ENCODE measurements at regions not wholly inside any gene's neighbourhood (a gene's known extent, or its start where the extent isn't known, plus 50 kb on each side); places are given as distances from the start of the nearest gene placed in this dataset.

DNA sequence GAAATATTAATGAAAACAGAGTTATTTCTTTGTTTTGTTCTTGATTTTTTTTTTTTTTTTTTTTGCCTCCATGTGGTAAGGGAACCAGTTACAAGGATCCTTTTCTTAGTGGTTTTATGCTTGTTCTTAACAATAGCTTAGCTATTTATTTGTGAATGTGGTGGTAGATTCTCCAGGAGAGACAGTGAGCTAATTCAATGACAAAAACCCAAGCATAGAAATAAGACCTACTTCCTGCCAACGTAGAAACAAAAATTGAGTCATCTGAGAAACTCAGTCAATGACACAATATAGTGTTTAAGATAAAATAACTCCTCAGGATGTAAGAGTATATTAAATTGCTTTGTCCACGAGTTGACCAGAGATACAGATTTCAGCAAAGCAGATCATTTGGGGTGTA, 863.8 kb upstream of the PABPC4L start:
- no peaks in the 10 kb centered on the region for H4K20me1 ChIP-seq (ENCODE audit: insufficient read depth)
- no peaks in the 10 kb centered on the region for H3K4me1 ChIP-seq (ENCODE audit: low read depth, poor library complexity, severe bottlenecking)
- no peaks in the 10 kb centered on the region for H3K79me2 ChIP-seq (ENCODE audit: insufficient read depth, low read depth)
- H3K9ac ChIP-seq = no peak overlapping the region
- no peak overlapping the region for H3K4me3 ChIP-seq (IDR thresholded peaks at IDR 0.05; ENCODE audit: insufficient read depth, low read depth, low read length)
- no peaks in the 10 kb centered on the region for H3K36me3 ChIP-seq (ENCODE audit: insufficient read depth)
- TF ChIP-seq, protein P1, sequence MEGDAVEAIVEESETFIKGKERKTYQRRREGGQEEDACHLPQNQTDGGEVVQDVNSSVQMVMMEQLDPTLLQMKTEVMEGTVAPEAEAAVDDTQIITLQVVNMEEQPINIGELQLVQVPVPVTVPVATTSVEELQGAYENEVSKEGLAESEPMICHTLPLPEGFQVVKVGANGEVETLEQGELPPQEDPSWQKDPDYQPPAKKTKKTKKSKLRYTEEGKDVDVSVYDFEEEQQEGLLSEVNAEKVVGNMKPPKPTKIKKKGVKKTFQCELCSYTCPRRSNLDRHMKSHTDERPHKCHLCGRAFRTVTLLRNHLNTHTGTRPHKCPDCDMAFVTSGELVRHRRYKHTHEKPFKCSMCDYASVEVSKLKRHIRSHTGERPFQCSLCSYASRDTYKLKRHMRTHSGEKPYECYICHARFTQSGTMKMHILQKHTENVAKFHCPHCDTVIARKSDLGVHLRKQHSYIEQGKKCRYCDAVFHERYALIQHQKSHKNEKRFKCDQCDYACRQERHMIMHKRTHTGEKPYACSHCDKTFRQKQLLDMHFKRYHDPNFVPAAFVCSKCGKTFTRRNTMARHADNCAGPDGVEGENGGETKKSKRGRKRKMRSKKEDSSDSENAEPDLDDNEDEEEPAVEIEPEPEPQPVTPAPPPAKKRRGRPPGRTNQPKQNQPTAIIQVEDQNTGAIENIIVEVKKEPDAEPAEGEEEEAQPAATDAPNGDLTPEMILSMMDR (conservative IDR thresholded peaks at IDR 0.05; ENCODE audit: low read depth, low read length) = no peak
- no peak overlapping the region for H3K27ac ChIP-seq
- no peaks in the 10 kb centered on the region for H3K27me3 ChIP-seq (ENCODE audit: insufficient read depth, low read depth)
- no peak overlapping the region for H2AFZ ChIP-seq (ENCODE audit: low read depth)
- no peak overlapping the region for H3K4me2 ChIP-seq

DNA sequence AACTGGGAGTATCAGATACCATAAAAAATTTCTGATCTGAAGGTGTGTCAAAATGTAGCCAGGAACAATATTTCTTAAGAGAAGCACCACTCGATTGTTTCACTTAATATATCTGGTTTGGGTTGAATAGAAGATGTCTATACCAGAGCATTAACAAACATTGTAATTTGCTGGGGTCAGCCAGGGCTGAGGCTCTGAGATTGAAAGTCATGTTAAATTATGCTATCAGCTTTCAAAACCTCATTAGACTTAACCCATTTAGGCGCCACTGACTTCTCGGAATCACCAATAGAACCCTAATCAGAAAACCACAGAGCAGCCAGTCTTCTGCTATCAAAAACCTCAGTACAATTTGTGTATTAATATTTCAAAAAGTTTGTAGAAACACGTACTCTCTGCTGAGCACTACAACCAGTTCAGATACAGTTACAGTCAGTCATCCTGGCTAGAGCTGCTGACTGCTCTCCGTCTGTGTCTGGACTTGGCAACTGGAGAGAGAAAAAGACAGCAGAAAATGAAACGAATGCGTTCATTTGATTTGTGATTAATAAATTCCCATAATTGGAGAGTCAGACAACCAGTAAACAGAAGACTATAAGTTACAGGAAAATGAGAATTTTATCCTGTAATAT, 848.6 kb upstream of the PABPC4L start:
- no peak overlapping the region for H3K4me3 ChIP-seq (IDR thresholded peaks at IDR 0.05; ENCODE audit: insufficient read depth, low read depth, low read length)
- no peaks in the 10 kb centered on the region for H3K27me3 ChIP-seq (ENCODE audit: insufficient read depth, low read depth)
- no peak overlapping the region for H3K9ac ChIP-seq
- TF ChIP-seq, protein P1 (conservative IDR thresholded peaks at IDR 0.05; ENCODE audit: low read depth, low read length) = no peak
- no peaks in the 10 kb centered on the region for H3K36me3 ChIP-seq (ENCODE audit: insufficient read depth)
- peak overlapping the region; percentile 43; the same call in 1 of the 2 replicates for H3K4me2 ChIP-seq
- H3K4me1 ChIP-seq (ENCODE audit: low read depth, poor library complexity, severe bottlenecking) = peaks cover 18% of the 10 kb centered on the region
- no peaks in the 10 kb centered on the region for H4K20me1 ChIP-seq (ENCODE audit: insufficient read depth)
- peak overlapping the region; percentile 24; the same call in 1 of the 2 replicates for H2AFZ ChIP-seq (ENCODE audit: low read depth)
- no peaks in the 10 kb centered on the region for H3K79me2 ChIP-seq (ENCODE audit: insufficient read depth, low read depth)
- H3K27ac ChIP-seq = no peak overlapping the region

DNA sequence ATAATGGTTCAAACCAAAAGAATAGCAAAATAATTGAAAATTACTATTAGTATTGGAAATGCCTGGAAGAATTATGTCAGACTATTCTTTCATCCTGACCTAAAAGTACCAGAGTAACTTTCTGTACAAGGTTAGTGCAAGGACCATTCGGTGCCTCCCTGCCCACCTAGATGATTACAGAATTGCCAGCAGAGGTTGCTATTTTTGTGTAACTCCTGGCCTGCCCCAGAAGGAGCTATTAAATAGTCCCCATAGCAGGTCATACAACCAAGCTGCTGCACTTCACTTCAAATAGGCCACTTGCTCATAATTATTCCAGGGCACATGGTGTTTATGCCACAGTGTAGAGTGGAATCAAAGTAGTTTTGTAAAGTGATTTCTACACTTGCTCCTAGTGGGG, 831.1 kb upstream of the PABPC4L start:
- Histone ChIP-seq H4K20me1 (ENCODE audit: insufficient read depth) (no peaks in the 10 kb centered on the region), H3K79me2 (ENCODE audit: insufficient read depth, low read depth) (no peaks in the 10 kb centered on the region)

DNA sequence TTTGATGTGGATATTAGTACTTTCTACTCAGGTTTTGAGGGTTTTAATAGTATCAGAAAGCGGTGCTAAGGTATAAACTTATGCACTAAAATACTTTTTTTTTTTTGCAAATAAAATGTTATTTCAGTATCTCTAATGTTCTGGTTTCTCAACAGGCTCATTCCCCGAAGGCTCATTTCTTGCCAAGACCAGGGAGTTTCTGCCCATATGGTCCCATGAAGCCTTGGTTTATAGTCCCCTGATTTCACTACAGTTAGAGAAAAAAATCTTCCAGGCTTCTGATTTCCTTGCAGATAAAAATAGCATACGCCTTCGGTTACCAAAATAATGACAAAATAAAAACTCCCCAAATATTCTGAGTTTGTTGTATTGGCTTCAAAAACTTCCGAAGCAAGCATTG, 814.2 kb upstream of the PABPC4L start:
- Histone ChIP-seq H3K4me1 (ENCODE audit: low read depth, poor library complexity, severe bottlenecking) (no peaks in the 10 kb centered on the region), H3K4me2 (no peak overlapping the region), H3K27ac (no peak overlapping the region), H3K79me2 (ENCODE audit: insufficient read depth, low read depth) (no peaks in the 10 kb centered on the region), H4K20me1 (ENCODE audit: insufficient read depth) (no peaks in the 10 kb centered on the region), H3K36me3 (ENCODE audit: insufficient read depth) (no peaks in the 10 kb centered on the region), H3K4me3 (IDR thresholded peaks at IDR 0.05; ENCODE audit: insufficient read depth, low read depth, low read length) (no peak overlapping the region), H2AFZ (ENCODE audit: low read depth) (no peak overlapping the region), H3K27me3 (ENCODE audit: insufficient read depth, low read depth) (no peaks in the 10 kb centered on the region), H3K9ac (no peak overlapping the region)
- TF ChIP-seq, protein P1 (conservative IDR thresholded peaks at IDR 0.05; ENCODE audit: low read depth, low read length) = no peak

More for the DNA sequence above, 831.1 kb upstream of the PABPC4L start:
- no peak overlapping the region for H3K4me2 ChIP-seq
- H3K36me3 ChIP-seq (ENCODE audit: insufficient read depth) = no peaks in the 10 kb centered on the region
- H3K9ac ChIP-seq = no peak overlapping the region
- H2AFZ ChIP-seq (ENCODE audit: low read depth) = no peak overlapping the region
- H3K4me1 ChIP-seq (ENCODE audit: low read depth, poor library complexity, severe bottlenecking) = no peaks in the 10 kb centered on the region
- H3K4me3 ChIP-seq (IDR thresholded peaks at IDR 0.05; ENCODE audit: insufficient read depth, low read depth, low read length) = no peak overlapping the region
- H3K27me3 ChIP-seq (ENCODE audit: insufficient read depth, low read depth) = no peaks in the 10 kb centered on the region
- TF ChIP-seq, protein P1 (conservative IDR thresholded peaks at IDR 0.05; ENCODE audit: low read depth, low read length) = no peak
- no peak overlapping the region for H3K27ac ChIP-seq
